ENCODE measurements at regions not wholly inside any gene's neighbourhood (a gene's known extent, or its start where the extent isn't known, plus 50 kb on each side); places are given as distances from the start of the nearest gene placed in this dataset.
"Not testable (repeated sequence)": the region's sequence is repeated elsewhere in the genome, so short reads cannot be mapped to it uniquely, and the experiment has no call there.

DNA sequence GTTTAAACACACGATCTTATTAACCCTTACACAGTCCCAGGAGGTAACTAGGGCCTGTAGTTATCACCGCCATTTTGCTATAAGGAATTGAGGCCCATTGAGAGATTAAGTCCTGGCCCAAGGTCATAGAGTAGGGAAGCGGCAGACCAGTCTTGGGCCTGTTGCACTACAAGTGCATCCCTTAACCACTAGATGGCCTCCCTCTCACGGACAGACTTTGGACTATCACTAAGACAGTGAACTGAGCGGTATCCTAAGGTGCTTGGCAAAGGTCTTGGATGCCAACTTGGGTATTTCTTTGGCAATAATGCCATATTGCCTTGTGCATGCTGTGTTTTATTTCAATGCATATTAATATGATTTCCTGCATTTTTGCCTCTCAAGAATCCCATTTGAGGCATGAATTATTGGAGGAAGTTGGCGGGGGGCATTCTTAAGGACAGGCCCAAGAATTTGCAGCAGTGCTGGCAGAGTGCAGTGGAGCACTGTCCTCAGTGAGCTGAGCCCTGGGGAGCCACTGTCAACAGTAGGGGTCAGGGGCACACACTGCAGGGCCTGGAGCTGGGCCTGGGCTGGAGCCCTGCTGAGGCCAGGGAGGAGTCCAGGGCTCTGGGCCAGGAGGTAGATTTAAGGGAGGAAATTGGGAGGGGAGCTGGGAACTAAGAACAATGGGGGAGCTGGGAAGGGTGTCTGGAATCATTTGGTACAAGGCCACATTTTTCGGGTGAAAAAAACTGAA, 147.4 kb downstream of the SMIM20 start (continued):
- TF ChIP-seq PBX3 (IDR thresholded peaks at IDR 0.05): no peak
- no peak for TF ChIP-seq RFX5 (IDR thresholded peaks at IDR 0.05)
- TF ChIP-seq SMC3 (IDR thresholded peaks at IDR 0.05): peak; percentile 31; the same call in 2 of the 3 replicates
- no peak for TF ChIP-seq CBX2 (IDR thresholded peaks at IDR 0.05; ENCODE audit: borderline replicate concordance, low read depth)
- TF ChIP-seq RAD21 (conservative IDR thresholded peaks at IDR 0.05 in 1 of 2, IDR thresholded peaks at IDR 0.05 in 1 of 2): peak; percentile 40 to 53; a peak in 3 of 5 replicates
- TF ChIP-seq ZC3H11A (IDR thresholded peaks at IDR 0.05): no peak
- no peak for TF ChIP-seq ZSCAN20 (CRISPR knock-in tag; IDR thresholded peaks at IDR 0.05)
- TF ChIP-seq, protein P1, sequence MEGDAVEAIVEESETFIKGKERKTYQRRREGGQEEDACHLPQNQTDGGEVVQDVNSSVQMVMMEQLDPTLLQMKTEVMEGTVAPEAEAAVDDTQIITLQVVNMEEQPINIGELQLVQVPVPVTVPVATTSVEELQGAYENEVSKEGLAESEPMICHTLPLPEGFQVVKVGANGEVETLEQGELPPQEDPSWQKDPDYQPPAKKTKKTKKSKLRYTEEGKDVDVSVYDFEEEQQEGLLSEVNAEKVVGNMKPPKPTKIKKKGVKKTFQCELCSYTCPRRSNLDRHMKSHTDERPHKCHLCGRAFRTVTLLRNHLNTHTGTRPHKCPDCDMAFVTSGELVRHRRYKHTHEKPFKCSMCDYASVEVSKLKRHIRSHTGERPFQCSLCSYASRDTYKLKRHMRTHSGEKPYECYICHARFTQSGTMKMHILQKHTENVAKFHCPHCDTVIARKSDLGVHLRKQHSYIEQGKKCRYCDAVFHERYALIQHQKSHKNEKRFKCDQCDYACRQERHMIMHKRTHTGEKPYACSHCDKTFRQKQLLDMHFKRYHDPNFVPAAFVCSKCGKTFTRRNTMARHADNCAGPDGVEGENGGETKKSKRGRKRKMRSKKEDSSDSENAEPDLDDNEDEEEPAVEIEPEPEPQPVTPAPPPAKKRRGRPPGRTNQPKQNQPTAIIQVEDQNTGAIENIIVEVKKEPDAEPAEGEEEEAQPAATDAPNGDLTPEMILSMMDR (IDR thresholded peaks at IDR 0.05): peak; percentile 26
- no peak for TF ChIP-seq HOXB13 (CRISPR knock-in tag; IDR thresholded peaks at IDR 0.05; ENCODE audit: low read depth)
- no peak for TF ChIP-seq POLR2AphosphoS2 (conservative IDR thresholded peaks at IDR 0.05; ENCODE audit: low read length)
- TF ChIP-seq FOSL2 (IDR thresholded peaks at IDR 0.05): no peak
- TF ChIP-seq FOSL2 (CRISPR knock-in tag; IDR thresholded peaks at IDR 0.05): no peak

- Histone ChIP-seq H3K4me2 (no peak overlapping the region), H3K4me1 (no peaks in the 10 kb centered on the region), H3K27ac (no peak overlapping the region), H3K4me3 (no peak overlapping the region), H3K9me3 (no peaks in the 10 kb centered on the region)
- POLR2A ChIA-PET: no interaction called here
- no peak for DNase-seq (ENCODE audit: low read depth in 1 of 2, low spot score in 1 of 2)
- CTCF ChIA-PET: interaction anchor here (0.8 to 1.4 kb wide), 3 partner anchors 9 to 349 kb away, joined by 3 to 4 read pairs (median 3); no protein-coding TSS in a partner anchor
- FAIRE-seq: no peak
- TF ChIP-seq CEBPB (IDR thresholded peaks at IDR 0.05) (no peak), GATA3 (IDR thresholded peaks at IDR 0.05; ENCODE audit: borderline replicate concordance) (no peak), FOSB (CRISPR knock-in tag; IDR thresholded peaks at IDR 0.05) (no peak), HEYL (CRISPR knock-in tag; IDR thresholded peaks at IDR 0.05) (no peak), RFX5 (IDR thresholded peaks at IDR 0.05) (no peak), HOXA7 (CRISPR knock-in tag; IDR thresholded peaks at IDR 0.05) (no peak), MAFK (IDR thresholded peaks at IDR 0.05; ENCODE audit: partially characterized antibody) (no peak), KDM5A (IDR thresholded peaks at IDR 0.05) (no peak), TP53 (CRISPR knock-in tag; IDR thresholded peaks at IDR 0.05) (no peak), CHD4 (IDR thresholded peaks at IDR 0.05; ENCODE audit: borderline replicate concordance) (no peak), JUNB (IDR thresholded peaks at IDR 0.05) (no peak), FOSL2 (IDR thresholded peaks at IDR 0.05) (no peak), FOSL2 (CRISPR knock-in tag; IDR thresholded peaks at IDR 0.05) (no peak), EHMT2 (IDR thresholded peaks at IDR 0.05; ENCODE audit: low read depth) (no peak)
- TF ChIP-seq, protein P2, sequence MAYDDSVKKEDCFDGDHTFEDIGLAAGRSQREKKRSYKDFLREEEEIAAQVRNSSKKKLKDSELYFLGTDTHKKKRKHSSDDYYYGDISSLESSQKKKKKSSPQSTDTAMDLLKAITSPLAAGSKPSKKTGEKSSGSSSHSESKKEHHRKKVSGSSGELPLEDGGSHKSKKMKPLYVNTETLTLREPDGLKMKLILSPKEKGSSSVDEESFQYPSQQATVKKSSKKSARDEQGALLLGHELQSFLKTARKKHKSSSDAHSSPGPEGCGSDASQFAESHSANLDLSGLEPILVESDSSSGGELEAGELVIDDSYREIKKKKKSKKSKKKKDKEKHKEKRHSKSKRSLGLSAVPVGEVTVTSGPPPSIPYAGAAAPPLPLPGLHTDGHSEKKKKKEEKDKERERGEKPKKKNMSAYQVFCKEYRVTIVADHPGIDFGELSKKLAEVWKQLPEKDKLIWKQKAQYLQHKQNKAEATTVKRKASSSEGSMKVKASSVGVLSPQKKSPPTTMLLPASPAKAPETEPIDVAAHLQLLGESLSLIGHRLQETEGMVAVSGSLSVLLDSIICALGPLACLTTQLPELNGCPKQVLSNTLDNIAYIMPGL (CRISPR knock-in tag; IDR thresholded peaks at IDR 0.05; ENCODE audit: borderline replicate concordance): no peak
- WGBS (ENCODE audit: missing lambda C conversion rate): 36% methylated on average over 2 of the region's 2 CpGs
- no peak for ATAC-seq
Measured at GRCh38 chr4:26062215-26062614, 148.2 kb downstream of the SMIM20 start.

GRCh38 chr4:26064009-26064408, 150.0 kb downstream of the SMIM20 start:
- H3K9me3 ChIP-seq; ATAC-seq; H3K27ac ChIP-seq; DNase-seq (ENCODE audit: low read depth in 1 of 2, low spot score in 1 of 2); POLR2A ChIA-PET; H3K4me1 ChIP-seq; H3K4me3 ChIP-seq; H3K4me2 ChIP-seq; FAIRE-seq: not testable (repeated sequence)
- CTCF ChIA-PET: interaction anchor here (1.2 kb wide), 1 partner anchor 261 kb away, joined by 3 read pairs; no protein-coding TSS in a partner anchor
- WGBS (ENCODE audit: missing lambda C conversion rate): 95% methylated on average over 12 of the region's 34 CpGs
